GM13977 (cell line): ENCODE measurements at regions not wholly inside any gene's neighbourhood (a gene's known extent, or its start where the extent isn't known, plus 50 kb on each side); places are given as distances from the start of the nearest gene placed in this dataset.

Experiments
- DNase-seq: peaks from one replicate; pipeline ENCODE4 v3.0.0; 2012; ENCODE audit warnings: low spot score
- in situ Hi-C: fragments of 300-500 bp; cut with MboI; formaldehyde crosslinking; loops from one replicate; pipeline ENCODE4 v1.12.0; 2022; ENCODE audit warnings: low sequenced_read_pairs, low pct_unique_long_range_greater_than_20kb, mixed read lengths, inconsistent platforms; ENCODE audit not compliant: unreplicated experiment
- TF ChIP-seq, protein P1 (sequence below): IDR thresholded peaks from 2 replicates; pipeline ENCODE4 v1.5.1; 2012; ENCODE audit warnings: mild to moderate bottlenecking, control low read depth; ENCODE audit not compliant: insufficient read depth; ENCODE audit errors: extremely low read depth, missing control alignments

DNA sequence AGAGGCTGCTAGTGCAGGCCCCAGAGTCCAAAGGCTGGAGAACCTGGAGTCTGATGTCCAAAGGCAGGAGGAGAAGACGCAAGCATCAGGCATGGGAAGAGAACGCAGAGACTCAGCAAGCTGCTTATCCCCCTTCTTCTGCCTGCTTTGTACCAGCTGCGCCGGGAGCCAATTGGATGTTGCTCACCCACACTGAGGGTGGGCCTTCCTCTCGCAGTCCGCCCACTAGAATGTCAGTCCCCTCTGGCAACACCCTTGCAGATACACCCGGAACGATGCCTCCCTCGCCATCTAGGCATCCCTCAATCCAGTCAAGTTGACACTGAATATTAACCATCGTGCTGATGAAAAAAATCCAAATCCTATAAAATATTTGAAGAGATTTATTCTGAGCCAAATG lies 141.6 kb downstream of the TWIST2 start:
- in situ Hi-C loops, result no loop called here
- DNase-seq, result no peak
- TF ChIP-seq, protein P1, sequence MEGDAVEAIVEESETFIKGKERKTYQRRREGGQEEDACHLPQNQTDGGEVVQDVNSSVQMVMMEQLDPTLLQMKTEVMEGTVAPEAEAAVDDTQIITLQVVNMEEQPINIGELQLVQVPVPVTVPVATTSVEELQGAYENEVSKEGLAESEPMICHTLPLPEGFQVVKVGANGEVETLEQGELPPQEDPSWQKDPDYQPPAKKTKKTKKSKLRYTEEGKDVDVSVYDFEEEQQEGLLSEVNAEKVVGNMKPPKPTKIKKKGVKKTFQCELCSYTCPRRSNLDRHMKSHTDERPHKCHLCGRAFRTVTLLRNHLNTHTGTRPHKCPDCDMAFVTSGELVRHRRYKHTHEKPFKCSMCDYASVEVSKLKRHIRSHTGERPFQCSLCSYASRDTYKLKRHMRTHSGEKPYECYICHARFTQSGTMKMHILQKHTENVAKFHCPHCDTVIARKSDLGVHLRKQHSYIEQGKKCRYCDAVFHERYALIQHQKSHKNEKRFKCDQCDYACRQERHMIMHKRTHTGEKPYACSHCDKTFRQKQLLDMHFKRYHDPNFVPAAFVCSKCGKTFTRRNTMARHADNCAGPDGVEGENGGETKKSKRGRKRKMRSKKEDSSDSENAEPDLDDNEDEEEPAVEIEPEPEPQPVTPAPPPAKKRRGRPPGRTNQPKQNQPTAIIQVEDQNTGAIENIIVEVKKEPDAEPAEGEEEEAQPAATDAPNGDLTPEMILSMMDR, result no peak

DNA sequence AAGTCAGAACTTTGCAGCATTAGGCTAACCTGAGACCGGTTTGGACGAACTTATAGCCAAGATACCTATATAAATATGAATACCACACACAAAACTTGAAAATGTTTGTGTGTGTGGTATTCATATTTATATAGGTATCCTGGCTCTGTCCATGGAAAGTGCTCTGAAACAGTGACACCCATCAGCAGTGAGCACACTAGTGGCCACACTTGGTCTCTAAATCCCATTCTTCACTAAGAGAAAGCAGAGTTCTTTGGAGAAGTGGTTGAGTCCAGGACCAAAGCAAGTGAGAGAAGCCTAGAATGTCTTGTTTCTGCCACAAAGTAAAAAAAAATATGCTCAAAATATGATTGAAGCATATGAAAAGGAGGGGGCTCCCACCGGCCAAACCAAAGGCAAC lies 146.5 kb downstream of the TWIST2 start:
- in situ Hi-C loops, result no loop called here
- TF ChIP-seq, protein P1, result no peak
- DNase-seq, result no peak

DNA sequence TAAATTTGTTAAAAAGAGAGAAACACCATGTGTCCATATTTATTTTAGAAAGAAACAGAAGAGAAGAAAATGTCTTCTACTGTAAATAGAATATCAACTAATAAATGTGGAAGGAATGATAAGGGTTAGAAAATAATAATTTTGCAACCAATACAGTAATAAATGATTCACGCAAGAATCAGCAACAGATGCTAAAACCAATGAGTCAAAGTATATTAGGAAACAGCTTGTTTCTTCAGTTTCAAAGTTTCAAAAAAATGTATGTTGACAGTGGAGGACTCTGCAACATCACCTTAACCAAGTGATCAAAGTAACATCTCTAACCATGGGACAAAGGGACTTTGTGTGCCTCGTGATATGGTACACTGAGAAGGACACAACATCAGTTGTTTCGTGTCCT lies 147.0 kb downstream of the TWIST2 start:
- no peak for DNase-seq
- in situ Hi-C loops, result no loop called here
- TF ChIP-seq, protein P1, result no peak

DNA sequence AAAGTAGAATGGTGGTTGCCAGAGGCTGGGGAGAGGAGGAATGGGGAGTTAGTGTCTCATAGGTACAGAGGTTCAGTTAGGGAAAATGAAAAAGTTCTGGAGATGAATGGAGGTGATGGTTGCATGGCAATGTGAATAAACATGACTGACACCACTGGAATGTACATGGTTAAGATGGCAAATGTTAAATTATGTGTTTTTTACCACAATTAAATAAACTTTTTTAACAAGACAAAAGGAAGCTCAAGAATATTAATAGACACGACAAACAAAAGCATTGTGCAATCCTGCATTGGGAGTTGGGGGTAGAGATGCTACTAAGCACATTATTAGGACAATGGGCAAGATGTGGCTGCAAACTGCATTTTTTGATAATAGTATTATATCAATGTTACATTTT lies 147.7 kb downstream of the TWIST2 start:
- in situ Hi-C loops, result no loop called here
- no peak for DNase-seq
- TF ChIP-seq, protein P1, result no peak

DNA sequence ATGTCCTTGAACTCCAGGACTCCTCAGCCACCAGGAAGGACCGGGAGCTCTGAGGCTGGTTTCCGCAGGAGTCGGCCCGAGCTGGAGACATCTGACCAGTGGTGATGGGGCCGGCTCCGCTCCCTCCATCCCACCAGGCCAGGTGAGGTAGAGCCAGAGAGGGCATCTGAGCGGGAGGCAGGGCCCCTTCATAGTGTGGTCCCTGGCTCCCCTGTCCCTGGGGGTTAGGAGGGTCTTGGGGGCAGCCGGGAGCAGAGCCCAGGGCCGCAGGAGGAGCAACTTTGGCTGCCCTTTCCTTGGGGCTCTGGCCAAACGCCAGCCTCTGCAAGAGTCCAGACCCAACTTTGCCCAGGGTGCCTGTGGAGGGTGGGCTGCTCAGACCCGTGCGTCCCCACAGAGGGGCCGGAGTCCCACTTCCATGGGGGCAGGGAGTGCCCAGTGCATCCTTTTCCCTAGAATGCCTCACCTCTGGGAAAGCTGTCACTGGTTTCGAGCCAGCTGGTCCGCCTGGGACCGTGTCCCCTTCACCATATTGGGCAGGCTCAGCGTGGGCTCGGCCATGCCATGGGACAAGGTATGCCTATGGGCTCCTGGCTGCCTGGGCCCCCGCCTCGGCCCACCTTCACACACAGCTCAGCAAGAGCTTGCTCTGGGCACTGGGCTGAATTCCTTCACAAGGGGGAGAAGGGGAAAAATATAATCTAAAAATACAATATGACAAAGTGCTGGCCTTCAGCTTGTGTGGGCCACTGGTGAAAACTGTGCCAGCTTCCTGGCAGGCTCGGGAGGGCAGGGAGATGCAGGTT lies 148.6 kb downstream of the TWIST2 start:
- in situ Hi-C loops, result no loop called here
- TF ChIP-seq, protein P1, result no peak
- no peak for DNase-seq

DNA sequence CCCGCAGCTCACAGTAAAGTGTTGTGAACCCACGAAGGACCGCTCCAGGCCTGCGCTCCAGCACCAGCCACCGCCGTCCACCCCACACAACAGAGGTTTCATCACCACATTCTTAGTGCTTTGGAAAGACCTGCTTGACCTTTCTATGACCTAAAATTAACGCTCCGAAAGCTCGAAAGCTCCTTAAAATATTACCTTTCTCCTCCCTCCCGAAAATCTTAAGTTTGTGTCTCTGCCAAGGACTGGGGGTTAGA lies 149.2 kb downstream of the TWIST2 start:
- in situ Hi-C loops, result no loop called here
- no peak for DNase-seq
- TF ChIP-seq, protein P1, result no peak
